Activated T-helper 9 cell treated with anti-CD3 and anti-CD28 coated beads, Interleukin-2, amount 50 U/mL, for 16 hours (primary cell): ENCODE measurements at regions not wholly inside any gene's neighbourhood (a gene's known extent, or its start where the extent isn't known, plus 50 kb on each side); places are given as distances from the start of the nearest gene placed in this dataset.
"Not testable (repeated sequence)": the region's sequence is repeated elsewhere in the genome, so short reads cannot be mapped to it uniquely, and the experiment has no call there.

ENCODE experiments used
- DNase-seq: peaks from one replicate; pipeline ENCODE4 v3.0.0-alpha.2; 2020; ENCODE audit warnings: low read depth

- no peak for DNase-seq
Observed at GRCh38 chr17:22505660-22506059, 813.3 kb downstream of the KCNJ18 start.

- no peak for DNase-seq
Observed at GRCh38 chr17:22506231-22506630, 813.9 kb downstream of the KCNJ18 start.

DNA sequence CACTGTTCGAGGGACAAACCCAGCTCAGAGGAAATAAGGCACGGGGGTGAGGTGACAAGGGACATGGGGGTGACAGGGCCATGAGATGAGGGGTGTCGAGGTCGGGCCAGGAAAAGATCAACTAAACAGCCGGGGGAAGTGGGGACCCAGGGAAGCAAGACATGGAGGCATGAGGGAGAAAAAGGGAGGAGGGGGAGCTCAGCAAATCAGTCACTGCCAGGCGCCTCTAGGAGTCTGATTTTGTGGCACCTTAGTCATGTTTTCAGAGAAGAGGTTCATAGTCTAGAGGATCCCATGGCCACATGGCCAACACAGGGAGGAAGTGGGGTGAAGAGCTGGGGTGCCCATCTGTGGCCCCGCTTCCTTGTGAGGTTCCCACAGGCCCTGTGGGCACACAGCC lies 814.5 kb downstream of the KCNJ18 start:
- DNase-seq: no peak

GRCh38 chr17:22507823-22508222 lies 815.5 kb downstream of the KCNJ18 start:
- DNase-seq: no peak

- no peak for DNase-seq
Observed at GRCh38 chr17:22510504-22510903, 818.2 kb downstream of the KCNJ18 start.

DNA sequence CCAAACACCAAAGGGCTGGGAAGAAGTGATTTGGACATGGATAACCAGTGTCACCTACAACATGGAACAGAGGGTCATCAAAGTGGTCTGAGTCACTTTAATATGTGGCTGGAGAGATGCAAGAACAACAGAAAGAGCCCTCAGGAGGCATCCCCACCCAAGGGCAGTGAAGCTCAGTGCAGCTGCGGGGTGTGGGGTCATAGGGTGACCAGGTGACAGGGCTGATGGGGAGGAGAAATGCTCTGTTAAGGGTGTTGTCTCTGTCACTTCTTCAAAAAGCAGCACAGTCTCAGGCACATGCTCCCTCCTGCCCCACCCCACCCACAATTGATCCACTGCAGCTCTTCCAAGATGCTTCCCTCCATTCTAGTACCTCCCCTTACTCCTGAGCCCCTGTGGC lies 819.1 kb downstream of the KCNJ18 start:
- no peak for DNase-seq

DNA sequence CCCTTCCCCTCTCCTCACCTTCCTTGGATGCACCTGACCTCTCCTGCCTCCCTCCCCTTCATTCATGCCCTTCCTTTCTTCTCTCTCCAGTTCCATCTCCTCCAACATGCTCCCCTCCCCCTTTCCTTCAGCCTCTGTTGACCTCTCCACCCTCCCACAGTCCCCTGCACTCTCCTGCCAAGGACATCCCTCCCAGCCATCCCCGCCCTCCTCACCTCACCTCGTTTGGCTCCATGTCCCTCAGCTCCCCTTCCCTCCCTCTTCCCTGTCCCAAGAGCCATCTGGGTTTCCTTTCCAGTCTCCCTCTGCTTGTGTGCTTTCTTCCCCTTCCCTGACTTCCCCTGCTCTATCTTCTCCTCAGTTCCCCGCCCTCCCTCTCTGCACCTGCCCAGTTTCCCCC lies 819.7 kb downstream of the KCNJ18 start:
- DNase-seq: no peak

GRCh38 chr17:22512506-22512905 lies 820.2 kb downstream of the KCNJ18 start:
- no peak for DNase-seq

GRCh38 chr17:22512997-22513538 lies 820.7 kb downstream of the KCNJ18 start:
- no peak for DNase-seq

- no peak for DNase-seq
Observed at GRCh38 chr17:22514315-22514714, 822.0 kb downstream of the KCNJ18 start.

- no peak for DNase-seq
Observed at GRCh38 chr17:22514767-22515320, 822.5 kb downstream of the KCNJ18 start.

- DNase-seq: no peak
Observed at GRCh38 chr17:22515599-22515998, 823.3 kb downstream of the KCNJ18 start.

DNA sequence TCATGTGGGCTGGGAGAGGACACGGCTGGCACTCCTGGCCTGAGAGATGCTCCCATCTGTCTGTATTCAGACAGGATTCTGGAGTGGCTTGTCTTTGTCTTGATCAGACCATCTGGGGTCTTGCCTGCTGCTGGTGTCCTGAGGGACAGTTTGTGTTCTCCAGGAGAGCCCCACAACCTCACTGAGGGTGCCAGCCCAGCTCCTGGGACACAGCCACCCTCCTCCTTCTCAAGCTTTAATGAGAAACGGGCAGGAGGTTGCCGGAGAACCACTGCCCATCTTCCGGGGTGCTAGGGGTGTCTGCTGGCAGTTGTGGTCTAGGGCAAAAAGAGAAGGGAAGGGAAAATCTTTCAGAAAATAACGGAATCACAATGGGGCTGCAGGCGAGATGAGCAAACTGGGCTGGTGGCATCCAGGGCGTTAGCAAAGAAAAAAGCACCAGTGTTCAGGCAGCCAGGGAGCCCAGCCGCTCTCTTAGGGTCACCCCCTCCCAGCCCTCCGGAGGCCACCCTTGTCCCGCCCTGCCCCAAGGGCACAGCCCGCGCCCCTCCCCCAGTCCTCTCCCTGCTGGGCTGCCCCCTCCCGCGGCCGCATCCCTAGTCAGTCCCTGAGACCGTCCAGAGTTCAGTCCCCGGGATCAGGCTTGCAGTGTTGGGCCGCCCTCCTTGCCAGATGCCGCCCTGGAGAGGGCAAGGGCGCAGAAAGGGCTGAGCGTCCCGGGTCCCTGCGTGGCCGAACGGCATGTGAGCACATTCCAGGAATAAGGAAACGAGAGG lies 824.7 kb downstream of the KCNJ18 start:
- no peak for DNase-seq

DNA sequence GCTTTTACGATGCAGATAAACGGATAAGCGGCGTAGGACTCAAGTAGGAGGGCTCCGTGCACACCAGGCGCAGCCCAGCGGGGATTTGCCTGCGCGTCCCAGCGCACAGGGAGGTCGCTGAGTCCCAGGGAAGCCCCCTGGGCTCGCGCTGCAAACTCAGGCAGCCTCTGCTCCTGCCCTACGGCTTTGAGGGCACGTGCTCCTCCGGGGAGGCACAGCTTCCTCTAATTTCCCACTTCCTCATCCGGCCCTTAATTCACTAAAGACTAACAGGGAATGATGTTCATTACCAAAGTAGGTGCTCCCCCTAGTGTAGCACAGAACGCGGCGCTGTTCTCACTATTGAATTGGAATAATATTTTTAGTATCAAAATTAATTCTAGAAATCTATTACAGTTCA lies 825.4 kb downstream of the KCNJ18 start:
- no peak for DNase-seq

DNA sequence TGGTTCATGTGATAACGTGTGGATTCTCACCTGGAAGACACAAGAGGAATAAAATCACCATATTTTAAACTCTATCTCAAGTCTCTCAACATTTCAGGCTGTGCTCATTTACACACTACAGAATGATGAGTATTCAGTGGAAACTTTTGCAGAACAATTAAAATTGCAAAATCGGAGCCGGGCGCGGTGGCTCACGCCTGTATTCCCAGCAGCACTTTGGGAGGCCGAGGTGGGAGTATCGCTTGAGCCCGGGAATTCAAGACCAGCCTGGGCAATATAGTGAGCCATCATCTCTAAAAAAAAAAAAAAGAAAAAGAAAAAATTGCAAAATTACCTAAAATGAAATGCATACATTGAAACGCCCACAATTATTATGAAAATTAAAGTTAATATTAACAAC lies 825.9 kb downstream of the KCNJ18 start:
- no peak for DNase-seq

DNA sequence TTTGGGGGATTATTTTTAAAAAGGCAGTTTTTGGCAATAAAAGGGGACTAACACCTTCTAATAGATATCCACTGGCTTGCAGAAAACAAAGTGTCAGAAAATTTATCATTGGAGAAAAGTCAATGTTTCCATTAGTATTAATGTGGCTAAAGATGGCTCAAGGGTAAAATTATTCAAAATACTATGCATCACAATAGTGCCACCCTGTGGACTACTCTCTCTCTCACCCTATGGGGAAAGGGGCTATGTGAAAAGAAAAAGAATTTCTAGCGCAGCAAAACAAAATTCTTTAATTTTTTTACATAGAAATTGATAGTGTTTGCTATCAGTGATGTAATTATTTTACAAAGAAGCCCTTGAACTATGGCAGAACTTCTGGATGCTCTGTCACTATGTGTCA lies 856.5 kb downstream of the KCNJ18 start:
- DNase-seq: not testable (repeated sequence)

DNA sequence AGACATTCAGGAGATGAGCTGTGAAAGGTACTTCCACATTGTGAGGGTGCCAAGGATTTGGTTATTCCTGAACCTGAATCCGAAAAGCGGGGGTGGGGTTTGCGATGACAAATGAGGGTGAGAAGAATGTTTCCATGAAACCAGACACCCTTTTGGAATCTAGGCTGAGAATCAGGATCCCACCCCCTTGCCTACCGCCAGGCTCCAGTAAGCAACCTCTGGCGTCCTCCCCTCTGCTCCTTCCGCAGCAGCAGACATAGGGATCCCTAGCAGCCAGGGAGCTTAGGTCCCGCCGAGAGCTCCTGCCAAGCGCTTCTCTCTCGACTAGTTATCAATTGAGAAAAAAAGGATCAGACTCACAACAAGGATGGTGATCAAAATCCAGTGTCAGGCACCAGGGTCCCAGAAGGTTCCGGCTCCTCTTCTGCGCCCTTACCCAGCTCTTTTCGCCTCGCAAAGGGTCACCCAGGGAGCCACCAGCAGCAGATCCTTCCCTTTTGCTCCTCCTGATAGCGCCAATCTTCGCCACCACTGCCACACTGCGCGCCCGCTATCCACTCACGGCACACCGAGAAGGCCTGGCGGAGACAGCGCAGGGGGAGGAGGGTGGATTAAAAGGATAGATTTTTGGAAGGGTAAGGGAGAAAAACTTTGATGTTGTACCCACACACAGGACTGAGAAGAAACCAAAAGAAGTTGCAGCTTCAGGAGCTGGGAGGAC lies 859.5 kb downstream of the KCNJ18 start:
- not testable (repeated sequence) for DNase-seq

DNA sequence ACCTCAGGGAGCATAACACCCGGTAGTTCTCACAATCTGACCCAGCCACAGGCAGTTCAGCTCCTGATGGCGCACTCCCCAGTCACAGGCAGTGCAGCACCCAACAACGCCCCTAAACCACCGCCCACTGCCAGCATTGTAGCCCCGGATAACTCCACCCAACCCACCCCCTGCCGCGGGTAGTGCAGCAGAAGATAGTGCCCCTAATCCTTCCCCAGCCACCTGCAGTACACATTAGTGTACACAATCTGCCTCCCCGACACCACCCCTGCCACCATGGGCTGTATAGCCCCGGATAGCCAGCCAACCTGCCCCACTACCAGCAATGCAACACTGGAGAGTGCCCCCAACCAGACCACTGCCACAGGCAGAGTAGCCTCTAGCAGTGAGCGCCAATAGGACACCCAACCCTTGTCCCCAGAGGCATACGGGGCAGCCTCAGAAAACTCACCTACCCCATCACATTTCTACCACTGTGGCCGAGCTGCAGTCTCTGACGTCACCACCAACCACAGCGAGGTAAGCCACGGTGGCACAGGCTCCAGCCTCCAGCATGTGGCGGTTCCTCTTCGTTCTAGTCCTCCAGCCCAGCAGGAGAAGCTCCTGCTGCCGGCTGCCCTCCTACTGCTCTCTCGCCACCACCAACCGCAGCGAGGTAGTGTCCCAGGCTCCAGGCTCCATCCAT lies 877.3 kb downstream of the KCNJ18 start:
- no peak for DNase-seq

DNA sequence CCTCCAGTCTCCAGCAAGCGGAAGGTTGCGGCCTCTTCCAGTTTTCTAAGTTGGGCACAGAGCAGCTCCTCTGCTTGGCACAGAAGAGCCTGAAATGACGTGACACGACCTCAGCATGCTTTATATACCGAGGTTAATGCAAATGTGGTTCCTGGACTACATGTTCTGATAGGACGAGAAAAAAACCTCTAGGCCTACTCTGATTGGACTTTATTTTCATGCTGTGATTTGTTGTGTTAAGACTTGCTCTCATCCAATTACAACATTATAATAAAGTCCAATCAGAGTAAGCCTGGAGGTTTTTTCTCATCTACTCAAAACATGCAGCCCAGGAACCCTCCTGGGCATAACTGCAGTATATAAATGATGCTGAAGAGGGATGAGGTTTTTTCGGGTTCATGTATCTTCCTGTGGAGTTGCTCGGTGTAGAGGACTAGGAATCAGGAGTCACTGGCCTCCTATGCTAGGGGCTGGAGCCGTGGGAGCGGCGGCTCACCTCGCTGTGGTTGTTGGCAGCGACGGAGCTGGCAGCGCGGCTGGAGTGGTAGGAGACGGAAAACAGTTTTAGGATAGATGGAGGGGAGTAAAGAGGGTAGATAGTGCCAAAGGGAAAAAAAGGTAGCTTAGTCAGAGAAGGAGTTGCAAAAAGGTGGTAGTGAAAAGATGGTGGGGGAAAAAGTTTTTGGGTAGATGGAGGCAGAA lies 878.0 kb downstream of the KCNJ18 start:
- no peak for DNase-seq

DNA sequence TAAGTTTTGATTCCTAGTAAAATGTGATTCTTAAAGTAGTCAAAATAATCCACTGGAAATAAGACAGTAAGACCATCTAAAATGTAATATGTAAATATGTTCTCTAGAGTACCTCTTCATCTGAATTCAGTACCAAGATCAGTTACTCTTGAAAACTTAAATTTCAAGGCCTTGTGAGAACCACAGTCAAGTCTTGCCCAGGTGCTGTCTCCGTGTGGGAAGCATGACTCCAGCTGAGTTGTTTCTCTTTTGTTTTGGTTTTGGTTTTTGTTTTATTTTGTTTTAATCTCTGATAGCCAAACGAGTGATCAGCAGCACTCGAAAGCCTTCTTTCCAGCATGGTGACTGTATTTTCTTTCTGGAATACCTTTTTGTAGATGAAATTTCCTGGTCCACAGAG lies 907.0 kb downstream of the KCNJ18 start:
- no peak for DNase-seq

GRCh38 chr17:22600644-22601298 lies 908.4 kb downstream of the KCNJ18 start:
- no peak for DNase-seq
